ENCODE measurements at regions not wholly inside any gene's neighbourhood (a gene's known extent, or its start where the extent isn't known, plus 50 kb on each side); places are given as distances from the start of the nearest gene placed in this dataset.

DNA sequence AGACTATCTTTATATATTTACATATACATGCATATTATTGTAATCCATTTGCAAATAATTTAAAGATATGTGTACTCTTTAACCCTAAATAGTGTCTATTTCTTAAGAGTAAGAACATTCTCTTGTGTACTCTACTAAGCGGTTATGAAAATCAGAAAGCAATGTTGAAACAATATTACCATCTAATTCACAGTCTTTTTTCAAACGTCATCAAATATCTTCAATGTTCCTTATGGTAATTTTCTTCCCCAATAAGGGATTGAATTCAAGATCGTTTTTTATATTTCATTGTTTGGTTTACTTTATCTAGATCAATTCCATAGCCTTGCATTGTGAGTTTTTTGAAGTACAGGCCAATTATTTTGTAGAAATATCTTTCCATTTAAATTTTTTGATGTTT, 1647.4 kb upstream of the PRR20A start:
- no peak overlapping the region for H3K27ac ChIP-seq
- H3K9me3 ChIP-seq, result no peaks in the 10 kb centered on the region
- TF ChIP-seq, protein P1, sequence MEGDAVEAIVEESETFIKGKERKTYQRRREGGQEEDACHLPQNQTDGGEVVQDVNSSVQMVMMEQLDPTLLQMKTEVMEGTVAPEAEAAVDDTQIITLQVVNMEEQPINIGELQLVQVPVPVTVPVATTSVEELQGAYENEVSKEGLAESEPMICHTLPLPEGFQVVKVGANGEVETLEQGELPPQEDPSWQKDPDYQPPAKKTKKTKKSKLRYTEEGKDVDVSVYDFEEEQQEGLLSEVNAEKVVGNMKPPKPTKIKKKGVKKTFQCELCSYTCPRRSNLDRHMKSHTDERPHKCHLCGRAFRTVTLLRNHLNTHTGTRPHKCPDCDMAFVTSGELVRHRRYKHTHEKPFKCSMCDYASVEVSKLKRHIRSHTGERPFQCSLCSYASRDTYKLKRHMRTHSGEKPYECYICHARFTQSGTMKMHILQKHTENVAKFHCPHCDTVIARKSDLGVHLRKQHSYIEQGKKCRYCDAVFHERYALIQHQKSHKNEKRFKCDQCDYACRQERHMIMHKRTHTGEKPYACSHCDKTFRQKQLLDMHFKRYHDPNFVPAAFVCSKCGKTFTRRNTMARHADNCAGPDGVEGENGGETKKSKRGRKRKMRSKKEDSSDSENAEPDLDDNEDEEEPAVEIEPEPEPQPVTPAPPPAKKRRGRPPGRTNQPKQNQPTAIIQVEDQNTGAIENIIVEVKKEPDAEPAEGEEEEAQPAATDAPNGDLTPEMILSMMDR (IDR thresholded peaks at IDR 0.05), result no peak
- TF ChIP-seq EP300 (IDR thresholded peaks at IDR 0.05), result no peak
- no peak for TF ChIP-seq POLR2AphosphoS5 (IDR thresholded peaks at IDR 0.05)
- no peak for TF ChIP-seq POLR2A (IDR thresholded peaks at IDR 0.05)
- H3K27me3 ChIP-seq, result no peaks in the 10 kb centered on the region
- H3K4me3 ChIP-seq, result no peak overlapping the region
- intact Hi-C loops (cut with DNase I; ENCODE audit: low total_unique reads), result no loop called here
- 84 to 92% (median 87%) methylated on average over 3 of the region's 3 CpGs for WGBS, 5 donors
- H3K4me1 ChIP-seq, result no peaks in the 10 kb centered on the region
- DNase-seq, result no peak
- H3K36me3 ChIP-seq, result no peaks in the 10 kb centered on the region

DNA sequence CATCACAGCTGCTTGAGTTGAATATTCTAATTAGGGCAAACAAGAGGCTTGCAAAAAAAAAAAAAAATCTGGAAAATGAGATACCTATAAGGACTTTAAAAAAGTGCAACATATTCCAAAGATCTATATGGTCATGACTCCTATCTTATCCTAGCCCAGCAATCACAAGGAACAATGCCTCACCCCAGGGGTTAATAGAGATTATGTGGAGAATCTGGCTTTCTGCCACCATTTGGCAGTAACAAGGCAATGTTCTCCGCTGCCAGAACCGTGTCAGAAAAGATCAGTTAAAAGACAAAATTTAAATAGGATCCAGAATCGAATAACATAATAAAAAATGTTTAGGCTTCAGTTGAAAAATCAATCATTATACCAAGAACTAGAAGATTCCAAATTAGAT, 1643.2 kb upstream of the PRR20A start:
- TF ChIP-seq POLR2AphosphoS5 (IDR thresholded peaks at IDR 0.05) (no peak), EP300 (IDR thresholded peaks at IDR 0.05) (no peak), POLR2A (IDR thresholded peaks at IDR 0.05) (no peak)
- TF ChIP-seq, protein P1 (IDR thresholded peaks at IDR 0.05), result no peak
- intact Hi-C loops (cut with DNase I; ENCODE audit: low total_unique reads), result no loop called here
- Histone ChIP-seq H3K27ac (no peak overlapping the region), H3K27me3 (no peaks in the 10 kb centered on the region), H3K9me3 (peaks cover 0 to 9% (median 0%) of the 10 kb centered on the region in 4 donors), H3K36me3 (no peaks in the 10 kb centered on the region), H3K4me3 (no peak overlapping the region), H3K4me1 (no peaks in the 10 kb centered on the region)
- no peak for DNase-seq
- WGBS, 5 donors, result 47 to 75% (median 61%) methylated on average over 3 of the region's 3 CpGs

DNA sequence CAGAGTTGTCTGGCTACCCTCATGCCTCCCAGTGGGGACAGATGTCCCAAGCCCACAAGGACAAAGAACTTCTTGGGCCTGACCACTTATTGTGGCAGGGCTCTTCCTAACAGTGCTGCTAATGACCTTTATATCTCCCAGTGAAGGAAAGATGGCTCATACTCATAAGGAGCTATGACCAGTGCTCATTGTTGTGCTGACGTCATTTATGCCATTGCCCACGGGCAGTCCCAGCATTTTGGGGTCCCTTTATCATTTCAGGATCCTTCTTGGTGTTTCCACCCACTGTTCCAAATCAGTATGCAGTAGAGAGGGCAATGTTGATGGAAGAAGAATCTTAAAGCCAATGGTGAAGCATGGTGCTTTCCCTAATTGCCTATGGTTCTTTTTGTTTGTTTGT, 1640.0 kb upstream of the PRR20A start:
- intact Hi-C loops (cut with DNase I; ENCODE audit: low total_unique reads), result no loop called here
- no peak overlapping the region for H3K27ac ChIP-seq
- no peaks in the 10 kb centered on the region for H3K36me3 ChIP-seq
- no peaks in the 10 kb centered on the region for H3K4me1 ChIP-seq
- no peaks in the 10 kb centered on the region for H3K27me3 ChIP-seq
- no peak overlapping the region for H3K4me3 ChIP-seq
- no peak for DNase-seq
- TF ChIP-seq POLR2A (IDR thresholded peaks at IDR 0.05) (no peak), EP300 (IDR thresholded peaks at IDR 0.05) (no peak), POLR2AphosphoS5 (IDR thresholded peaks at IDR 0.05) (no peak)
- TF ChIP-seq, protein P1 (IDR thresholded peaks at IDR 0.05), result no peak
- H3K9me3 ChIP-seq, result peaks cover 0 to 24% (median 2%) of the 10 kb centered on the region in 4 donors
- 77 to 94% (median 85%) methylated on average over 2 of the region's 2 CpGs for WGBS, 5 donors

DNA sequence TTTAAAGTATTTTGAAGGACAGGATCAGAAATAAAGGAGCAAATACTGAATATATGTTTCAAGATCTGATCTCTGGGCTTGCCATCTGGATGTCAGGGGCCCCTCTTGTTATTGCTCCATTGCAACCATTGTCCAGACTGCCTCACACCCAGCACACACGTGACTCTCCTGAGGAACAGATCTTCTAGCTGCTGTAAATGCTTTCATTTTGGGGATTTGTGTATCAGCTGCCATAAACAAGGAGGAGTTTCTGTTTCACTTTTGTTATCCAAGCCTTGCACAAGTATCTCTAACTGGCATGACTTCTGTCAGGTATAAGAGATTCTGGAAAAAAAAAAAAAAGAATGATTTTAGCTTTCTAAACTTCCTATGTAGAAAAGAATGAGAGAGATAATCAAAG, 1624.1 kb upstream of the PRR20A start:
- Histone ChIP-seq H3K9me3 (no peaks in the 10 kb centered on the region), H3K4me1 (no peaks in the 10 kb centered on the region), H3K36me3 (no peaks in the 10 kb centered on the region), H3K27me3 (no peaks in the 10 kb centered on the region), H3K27ac (no peak overlapping the region), H3K4me3 (no peak overlapping the region)
- peak in 1 of 2 donors; percentile 6 for DNase-seq
- WGBS, 5 donors, result 11 to 26% (median 13%) methylated on average over 1 of the region's 1 CpG
- TF ChIP-seq, protein P1 (IDR thresholded peaks at IDR 0.05), result no peak
- TF ChIP-seq EP300 (IDR thresholded peaks at IDR 0.05) (no peak), POLR2AphosphoS5 (IDR thresholded peaks at IDR 0.05) (no peak), POLR2A (IDR thresholded peaks at IDR 0.05) (no peak)
- intact Hi-C loops (cut with DNase I; ENCODE audit: low total_unique reads), result no loop called here

All from stomach (tissue), 8 donors.